ENCODE measurements at regions not wholly inside any gene's neighbourhood (a gene's known extent, or its start where the extent isn't known, plus 50 kb on each side); places are given as distances from the start of the nearest gene placed in this dataset.

GRCh38 chr18:47577520-47577919 is 326.1 kb upstream of the SKOR2 start:
- Histone ChIP-seq H3K36me3 (ENCODE audit: insufficient read depth, low read length) (no peaks in the 10 kb centered on the region), H3K4me3 (ENCODE audit: low read length) (no peak overlapping the region), H3K4me1 (ENCODE audit: insufficient read depth, low read length) (no peaks in the 10 kb centered on the region), H3K27ac (ENCODE audit: low read depth in 1 of 2, low read length in 2 of 2) (no peak overlapping the region), H3K27me3 (ENCODE audit: control insufficient read depth in 1 of 2, insufficient read depth in 2 of 2, low read length in 2 of 2) (peaks cover 0 to 2% of the 10 kb centered on the region in 2 experiments), H3K9me3 (ENCODE audit: control insufficient read depth in 1 of 2, insufficient read depth in 1 of 2, low read length in 2 of 2) (no peaks in the 10 kb centered on the region)
- Mint-ChIP-seq H3K36me3 (ENCODE audit: low read depth) (no peaks in the 10 kb centered on the region), H3K27ac (no peak overlapping the region), H3K9me3 (no peaks in the 10 kb centered on the region), H3K27me3 (peaks cover 14% of the 10 kb centered on the region), H3K4me3 (no peak overlapping the region), H3K4me1 (ENCODE audit: low read depth) (no peaks in the 10 kb centered on the region)
- DNase-seq (no peak), ATAC-seq (ENCODE audit: poor library complexity) (no peak)
- POLR2A ChIA-PET = no interaction called here
- CTCF ChIA-PET = no interaction called here
- intact Hi-C loops (cut with DNase I, micrococcal nuclease) = no loop called here
- no peak for TF ChIP-seq CTCF (IDR thresholded peaks at IDR 0.05)

- no peak for ATAC-seq (ENCODE audit: poor library complexity)
Measured at GRCh38 chr18:47574966-47575365, 323.5 kb upstream of the SKOR2 start.

GRCh38 chr18:47571957-47572356 is 320.5 kb upstream of the SKOR2 start:
- no peaks in the 10 kb centered on the region for H3K36me3 Mint-ChIP-seq (ENCODE audit: low read depth)
- intact Hi-C loops (cut with DNase I, micrococcal nuclease) = no loop called here
- Histone ChIP-seq H3K4me3 (ENCODE audit: low read length) (no peak overlapping the region), H3K27ac (ENCODE audit: low read depth in 1 of 2, low read length in 2 of 2) (no peak overlapping the region), H3K36me3 (ENCODE audit: insufficient read depth, low read length) (no peaks in the 10 kb centered on the region), H3K4me1 (ENCODE audit: insufficient read depth, low read length) (no peaks in the 10 kb centered on the region), H3K9me3 (ENCODE audit: control insufficient read depth in 1 of 2, insufficient read depth in 1 of 2, low read length in 2 of 2) (peaks cover 0 to 3% of the 10 kb centered on the region in 2 experiments), H3K27me3 (ENCODE audit: control insufficient read depth in 1 of 2, insufficient read depth in 2 of 2, low read length in 2 of 2) (no peaks in the 10 kb centered on the region)
- ATAC-seq (ENCODE audit: poor library complexity) (no peak), DNase-seq (no peak)
- H3K27ac Mint-ChIP-seq = no peak overlapping the region
- no peak overlapping the region for H3K4me3 Mint-ChIP-seq
- no peaks in the 10 kb centered on the region for H3K9me3 Mint-ChIP-seq
- no peaks in the 10 kb centered on the region for H3K4me1 Mint-ChIP-seq (ENCODE audit: low read depth)
- ChIA-PET CTCF (no interaction called here), POLR2A (interaction anchor here (0.6 kb wide), 1 partner anchor 45 kb away, joined by 3 read pairs; no protein-coding TSS in a partner anchor)
- H3K27me3 Mint-ChIP-seq = peaks cover 27% of the 10 kb centered on the region
- TF ChIP-seq CTCF (IDR thresholded peaks at IDR 0.05) = no peak

More at GRCh38 chr18:47574966-47575365, 323.5 kb upstream of the SKOR2 start:
- Mint-ChIP-seq H3K27ac (no peak overlapping the region), H3K27me3 (peaks cover 10% of the 10 kb centered on the region), H3K9me3 (no peaks in the 10 kb centered on the region), H3K36me3 (ENCODE audit: low read depth) (no peaks in the 10 kb centered on the region), H3K4me1 (ENCODE audit: low read depth) (no peaks in the 10 kb centered on the region), H3K4me3 (no peak overlapping the region)
- POLR2A ChIA-PET = no interaction called here
- CTCF ChIA-PET = no interaction called here
- H3K27me3 ChIP-seq (ENCODE audit: control insufficient read depth in 1 of 2, insufficient read depth in 2 of 2, low read length in 2 of 2) = peaks cover 0 to 2% of the 10 kb centered on the region in 2 experiments
- no peak for DNase-seq
- H3K36me3 ChIP-seq (ENCODE audit: insufficient read depth, low read length) = no peaks in the 10 kb centered on the region
- TF ChIP-seq CTCF (IDR thresholded peaks at IDR 0.05) = no peak
- no peak overlapping the region for H3K27ac ChIP-seq (ENCODE audit: low read depth in 1 of 2, low read length in 2 of 2)
- intact Hi-C loops (cut with DNase I, micrococcal nuclease) = no loop called here
- H3K4me3 ChIP-seq (ENCODE audit: low read length) = no peak overlapping the region
- no peaks in the 10 kb centered on the region for H3K4me1 ChIP-seq (ENCODE audit: insufficient read depth, low read length)
- H3K9me3 ChIP-seq (ENCODE audit: control insufficient read depth in 1 of 2, insufficient read depth in 1 of 2, low read length in 2 of 2) = peaks cover 0 to 3% of the 10 kb centered on the region in 2 experiments
